PC-9 (cell line): ENCODE measurements at regions not wholly inside any gene's neighbourhood (a gene's known extent, or its start where the extent isn't known, plus 50 kb on each side); places are given as distances from the start of the nearest gene placed in this dataset.

Experiments
- EZH2 ChIP-seq: fragments of 200-600 bp; sonication (generic); IDR thresholded peaks from 2 replicates; pipeline ENCODE4 v1.8.0; 2017; ENCODE audit warnings: antibody characterized with exemption, low read depth
- TF ChIP-seq, protein P1 (sequence below): fragments of 200-600 bp; sonication (generic); conservative IDR thresholded peaks from 2 replicates; pipeline ENCODE4 v1.6.1; 2017; ENCODE audit warnings: mixed run types, antibody characterized with exemption, mild to moderate bottlenecking, moderate library complexity

DNA sequence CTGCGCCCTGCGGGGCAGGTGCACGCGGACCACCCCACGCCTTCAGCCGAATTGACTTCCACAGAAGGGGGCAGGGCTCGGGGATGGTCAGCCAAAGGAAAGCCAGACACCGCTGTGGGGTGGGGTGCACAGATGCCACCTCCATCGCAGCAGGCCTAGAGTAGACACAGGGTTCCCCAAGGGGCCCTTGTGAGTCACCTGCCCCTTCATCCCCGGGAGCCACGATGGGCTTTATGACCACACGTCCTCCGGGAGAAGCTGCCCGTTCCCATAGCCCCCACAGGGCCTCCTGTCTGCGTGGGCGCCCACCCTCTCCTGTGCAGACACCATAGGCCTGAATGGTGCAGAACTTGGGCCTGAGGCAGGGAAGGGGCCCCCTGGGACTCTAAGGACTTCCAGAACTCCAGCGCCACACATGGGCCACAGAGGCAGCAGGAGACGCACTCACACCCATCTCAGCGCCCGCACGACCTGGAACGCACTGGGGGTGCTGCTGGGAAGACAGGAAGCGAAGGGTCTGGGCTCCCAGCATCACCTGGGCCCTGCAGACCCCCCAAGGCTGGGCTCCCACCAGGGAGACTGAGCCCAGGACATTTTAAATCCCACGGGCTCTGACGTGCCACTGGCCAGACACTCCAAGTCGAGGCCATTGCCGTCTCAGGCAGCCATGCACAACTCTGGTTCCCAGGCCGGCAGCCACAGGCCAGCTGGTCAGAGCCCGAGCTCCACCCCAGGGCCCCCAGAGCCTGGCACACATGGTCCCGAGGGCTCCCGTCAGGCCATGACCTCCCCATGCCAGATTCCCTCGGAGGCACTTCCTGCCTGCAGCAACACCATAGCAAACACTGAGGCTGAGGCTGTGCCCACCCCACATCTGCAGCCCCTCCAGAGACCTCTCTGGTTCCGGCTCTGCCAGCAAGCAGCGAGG is 134.2 kb downstream of the DLL1 start:
- TF ChIP-seq, protein P1, sequence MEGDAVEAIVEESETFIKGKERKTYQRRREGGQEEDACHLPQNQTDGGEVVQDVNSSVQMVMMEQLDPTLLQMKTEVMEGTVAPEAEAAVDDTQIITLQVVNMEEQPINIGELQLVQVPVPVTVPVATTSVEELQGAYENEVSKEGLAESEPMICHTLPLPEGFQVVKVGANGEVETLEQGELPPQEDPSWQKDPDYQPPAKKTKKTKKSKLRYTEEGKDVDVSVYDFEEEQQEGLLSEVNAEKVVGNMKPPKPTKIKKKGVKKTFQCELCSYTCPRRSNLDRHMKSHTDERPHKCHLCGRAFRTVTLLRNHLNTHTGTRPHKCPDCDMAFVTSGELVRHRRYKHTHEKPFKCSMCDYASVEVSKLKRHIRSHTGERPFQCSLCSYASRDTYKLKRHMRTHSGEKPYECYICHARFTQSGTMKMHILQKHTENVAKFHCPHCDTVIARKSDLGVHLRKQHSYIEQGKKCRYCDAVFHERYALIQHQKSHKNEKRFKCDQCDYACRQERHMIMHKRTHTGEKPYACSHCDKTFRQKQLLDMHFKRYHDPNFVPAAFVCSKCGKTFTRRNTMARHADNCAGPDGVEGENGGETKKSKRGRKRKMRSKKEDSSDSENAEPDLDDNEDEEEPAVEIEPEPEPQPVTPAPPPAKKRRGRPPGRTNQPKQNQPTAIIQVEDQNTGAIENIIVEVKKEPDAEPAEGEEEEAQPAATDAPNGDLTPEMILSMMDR, result no peak
- no peak for TF ChIP-seq EZH2
